ENCODE measurements at regions not wholly inside any gene's neighbourhood (a gene's known extent, or its start where the extent isn't known, plus 50 kb on each side); places are given as distances from the start of the nearest gene placed in this dataset.

- Histone ChIP-seq H3K36me3 (ENCODE audit: insufficient read depth, low read length) (no peaks in the 10 kb centered on the region), H3K9ac (ENCODE audit: low read length) (no peak overlapping the region), H3K4me1 (ENCODE audit: insufficient read depth, low read length) (peaks cover 19% of the 10 kb centered on the region), H3K4me3 (ENCODE audit: low read depth in 1 of 2, low read length in 2 of 2) (no peak overlapping the region), H3K9me3 (ENCODE audit: low read length) (no peaks in the 10 kb centered on the region), H3K27me3 (ENCODE audit: control insufficient read depth in 1 of 2, insufficient read depth in 2 of 2, low read length in 2 of 2) (no peaks in the 10 kb centered on the region), H3K27ac (ENCODE audit: low read depth, low read length) (no peak overlapping the region)
Observed at GRCh38 chr5:125587631-125588030, 835.6 kb upstream of the GRAMD2B start.

GRCh38 chr5:125592856-125593255, 830.4 kb upstream of the GRAMD2B start:
- no peaks in the 10 kb centered on the region for H3K4me1 ChIP-seq (ENCODE audit: insufficient read depth, low read length)
- H3K9ac ChIP-seq (ENCODE audit: low read length): no peak overlapping the region
- H3K27ac ChIP-seq (ENCODE audit: low read depth, low read length): no peak overlapping the region
- H3K4me3 ChIP-seq (ENCODE audit: low read depth in 1 of 2, low read length in 2 of 2): no peak overlapping the region
- no peaks in the 10 kb centered on the region for H3K36me3 ChIP-seq (ENCODE audit: insufficient read depth, low read length)
- H3K27me3 ChIP-seq (ENCODE audit: control insufficient read depth in 1 of 2, insufficient read depth in 2 of 2, low read length in 2 of 2): no peaks in the 10 kb centered on the region
- no peaks in the 10 kb centered on the region for H3K9me3 ChIP-seq (ENCODE audit: low read length)

GRCh38 chr5:125595095-125595494, 828.1 kb upstream of the GRAMD2B start:
- Histone ChIP-seq H3K27me3 (ENCODE audit: control insufficient read depth in 1 of 2, insufficient read depth in 2 of 2, low read length in 2 of 2) (no peaks in the 10 kb centered on the region), H3K36me3 (ENCODE audit: insufficient read depth, low read length) (no peaks in the 10 kb centered on the region), H3K9me3 (ENCODE audit: low read length) (no peaks in the 10 kb centered on the region), H3K4me1 (ENCODE audit: insufficient read depth, low read length) (no peaks in the 10 kb centered on the region), H3K4me3 (ENCODE audit: low read depth in 1 of 2, low read length in 2 of 2) (no peak overlapping the region), H3K9ac (ENCODE audit: low read length) (no peak overlapping the region), H3K27ac (ENCODE audit: low read depth, low read length) (no peak overlapping the region)

GRCh38 chr5:125595845-125596244, 827.4 kb upstream of the GRAMD2B start:
- Histone ChIP-seq H3K27me3 (ENCODE audit: control insufficient read depth in 1 of 2, insufficient read depth in 2 of 2, low read length in 2 of 2) (no peaks in the 10 kb centered on the region), H3K9me3 (ENCODE audit: low read length) (no peaks in the 10 kb centered on the region), H3K4me3 (ENCODE audit: low read depth in 1 of 2, low read length in 2 of 2) (no peak overlapping the region), H3K36me3 (ENCODE audit: insufficient read depth, low read length) (no peaks in the 10 kb centered on the region), H3K27ac (ENCODE audit: low read depth, low read length) (no peak overlapping the region), H3K4me1 (ENCODE audit: insufficient read depth, low read length) (no peaks in the 10 kb centered on the region), H3K9ac (ENCODE audit: low read length) (no peak overlapping the region)

DNA sequence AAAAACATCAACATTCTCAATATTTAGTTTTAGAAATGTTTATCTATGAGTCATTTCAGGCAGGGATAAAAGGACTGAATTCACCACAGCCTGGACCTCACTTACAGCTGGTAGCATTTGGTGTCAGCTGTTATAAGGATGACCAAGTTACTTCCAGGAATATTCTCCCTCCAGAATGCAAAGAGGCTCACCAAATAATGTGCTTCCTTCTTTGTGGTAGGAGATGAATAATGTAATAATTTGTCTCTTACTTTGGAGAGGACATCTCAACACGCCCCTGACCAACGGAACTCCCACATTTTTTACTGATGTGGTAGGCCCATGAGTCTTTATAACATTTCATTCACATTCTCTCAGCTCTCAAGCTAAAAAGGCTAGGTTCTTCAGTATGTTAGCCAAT, 825.9 kb upstream of the GRAMD2B start:
- Histone ChIP-seq H3K27me3 (ENCODE audit: control insufficient read depth in 1 of 2, insufficient read depth in 2 of 2, low read length in 2 of 2) (no peaks in the 10 kb centered on the region), H3K9me3 (ENCODE audit: low read length) (no peaks in the 10 kb centered on the region), H3K9ac (ENCODE audit: low read length) (no peak overlapping the region), H3K4me1 (ENCODE audit: insufficient read depth, low read length) (no peaks in the 10 kb centered on the region), H3K27ac (ENCODE audit: low read depth, low read length) (no peak overlapping the region), H3K36me3 (ENCODE audit: insufficient read depth, low read length) (no peaks in the 10 kb centered on the region), H3K4me3 (ENCODE audit: low read depth in 1 of 2, low read length in 2 of 2) (no peak overlapping the region)

DNA sequence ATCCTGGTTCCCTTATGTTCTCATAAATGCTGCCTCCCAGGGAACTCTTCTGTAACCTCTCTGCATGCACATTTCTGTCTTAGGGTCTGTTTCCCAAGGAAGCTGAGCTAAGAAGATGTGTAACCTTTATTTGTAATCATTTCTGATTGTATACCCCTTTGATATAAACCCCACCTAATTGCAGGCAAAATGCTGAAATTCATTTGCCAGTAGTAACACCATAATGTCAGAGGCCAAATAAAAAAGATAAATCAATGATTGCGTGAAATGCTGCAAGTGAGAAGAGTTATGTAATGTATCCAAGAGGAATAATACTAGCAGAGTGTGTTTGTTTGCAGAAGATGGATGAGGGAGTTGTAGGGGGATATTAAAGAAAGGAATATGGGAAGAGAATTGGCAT, 822.6 kb upstream of the GRAMD2B start:
- Histone ChIP-seq H3K9ac (ENCODE audit: low read length) (no peak overlapping the region), H3K27ac (ENCODE audit: low read depth, low read length) (no peak overlapping the region), H3K9me3 (ENCODE audit: low read length) (no peaks in the 10 kb centered on the region), H3K27me3 (ENCODE audit: control insufficient read depth in 1 of 2, insufficient read depth in 2 of 2, low read length in 2 of 2) (no peaks in the 10 kb centered on the region), H3K4me1 (ENCODE audit: insufficient read depth, low read length) (no peaks in the 10 kb centered on the region), H3K4me3 (ENCODE audit: low read depth in 1 of 2, low read length in 2 of 2) (no peak overlapping the region), H3K36me3 (ENCODE audit: insufficient read depth, low read length) (no peaks in the 10 kb centered on the region)

DNA sequence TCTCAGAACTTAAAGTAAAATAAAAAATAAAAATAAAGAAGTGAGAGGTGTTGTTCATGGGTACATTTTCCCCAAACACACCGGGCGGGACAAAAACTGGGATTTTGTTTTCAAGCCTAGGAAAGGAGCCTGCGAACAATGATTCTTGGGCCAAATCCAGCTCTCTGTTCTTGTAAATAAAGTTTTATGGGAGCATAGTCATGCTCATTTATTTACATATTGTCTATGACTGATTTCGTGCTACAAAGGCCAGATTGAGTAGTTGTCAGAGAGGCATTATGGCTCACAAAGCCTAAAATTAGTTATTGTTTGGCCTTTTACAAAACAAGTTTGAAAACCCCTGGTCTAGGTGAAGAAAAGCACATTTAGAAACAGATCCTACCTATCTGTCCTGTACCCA, 821.0 kb upstream of the GRAMD2B start:
- H3K9me3 ChIP-seq (ENCODE audit: low read length): no peaks in the 10 kb centered on the region
- H3K4me1 ChIP-seq (ENCODE audit: insufficient read depth, low read length): no peaks in the 10 kb centered on the region
- no peaks in the 10 kb centered on the region for H3K27me3 ChIP-seq (ENCODE audit: control insufficient read depth in 1 of 2, insufficient read depth in 2 of 2, low read length in 2 of 2)
- no peak overlapping the region for H3K27ac ChIP-seq (ENCODE audit: low read depth, low read length)
- no peaks in the 10 kb centered on the region for H3K36me3 ChIP-seq (ENCODE audit: insufficient read depth, low read length)
- H3K9ac ChIP-seq (ENCODE audit: low read length): no peak overlapping the region
- no peak overlapping the region for H3K4me3 ChIP-seq (ENCODE audit: low read depth in 1 of 2, low read length in 2 of 2)

GRCh38 chr5:125603321-125603720, 819.9 kb upstream of the GRAMD2B start:
- Histone ChIP-seq H3K36me3 (ENCODE audit: insufficient read depth, low read length) (no peaks in the 10 kb centered on the region), H3K9me3 (ENCODE audit: low read length) (no peaks in the 10 kb centered on the region), H3K27ac (ENCODE audit: low read depth, low read length) (no peak overlapping the region), H3K27me3 (ENCODE audit: control insufficient read depth in 1 of 2, insufficient read depth in 2 of 2, low read length in 2 of 2) (no peaks in the 10 kb centered on the region), H3K4me1 (ENCODE audit: insufficient read depth, low read length) (no peaks in the 10 kb centered on the region), H3K4me3 (ENCODE audit: low read depth in 1 of 2, low read length in 2 of 2) (no peak overlapping the region), H3K9ac (ENCODE audit: low read length) (no peak overlapping the region)

GRCh38 chr5:125604104-125604503, 819.1 kb upstream of the GRAMD2B start:
- no peak overlapping the region for H3K4me3 ChIP-seq (ENCODE audit: low read depth in 1 of 2, low read length in 2 of 2)
- no peak overlapping the region for H3K9ac ChIP-seq (ENCODE audit: low read length)
- no peaks in the 10 kb centered on the region for H3K27me3 ChIP-seq (ENCODE audit: control insufficient read depth in 1 of 2, insufficient read depth in 2 of 2, low read length in 2 of 2)
- H3K4me1 ChIP-seq (ENCODE audit: insufficient read depth, low read length): no peaks in the 10 kb centered on the region
- no peaks in the 10 kb centered on the region for H3K36me3 ChIP-seq (ENCODE audit: insufficient read depth, low read length)
- H3K9me3 ChIP-seq (ENCODE audit: low read length): no peaks in the 10 kb centered on the region
- no peak overlapping the region for H3K27ac ChIP-seq (ENCODE audit: low read depth, low read length)

DNA sequence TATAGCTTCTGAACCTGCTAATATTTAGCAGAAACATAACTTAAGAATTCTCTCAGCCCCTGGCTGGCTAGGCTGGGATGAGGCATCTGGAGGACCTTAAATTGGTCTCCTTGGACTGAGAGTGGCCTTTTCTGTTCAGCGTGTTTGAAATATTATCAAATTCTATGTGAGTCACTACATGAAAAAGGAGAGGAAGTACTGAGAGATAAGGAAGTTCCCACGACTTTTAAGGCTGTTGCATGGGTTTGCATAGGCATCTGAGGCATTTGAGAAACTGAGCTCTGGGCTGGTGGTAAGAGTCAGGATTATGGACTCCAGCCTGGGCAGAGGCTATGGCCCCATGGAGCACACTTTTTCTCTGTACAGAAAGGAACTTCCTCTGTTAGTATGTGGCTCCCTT, 816.2 kb upstream of the GRAMD2B start:
- H3K9ac ChIP-seq (ENCODE audit: low read length): no peak overlapping the region
- no peaks in the 10 kb centered on the region for H3K27me3 ChIP-seq (ENCODE audit: control insufficient read depth in 1 of 2, insufficient read depth in 2 of 2, low read length in 2 of 2)
- H3K9me3 ChIP-seq (ENCODE audit: low read length): no peaks in the 10 kb centered on the region
- H3K27ac ChIP-seq (ENCODE audit: low read depth, low read length): no peak overlapping the region
- no peaks in the 10 kb centered on the region for H3K4me1 ChIP-seq (ENCODE audit: insufficient read depth, low read length)
- H3K36me3 ChIP-seq (ENCODE audit: insufficient read depth, low read length): no peaks in the 10 kb centered on the region
- no peak overlapping the region for H3K4me3 ChIP-seq (ENCODE audit: low read depth in 1 of 2, low read length in 2 of 2)

DNA sequence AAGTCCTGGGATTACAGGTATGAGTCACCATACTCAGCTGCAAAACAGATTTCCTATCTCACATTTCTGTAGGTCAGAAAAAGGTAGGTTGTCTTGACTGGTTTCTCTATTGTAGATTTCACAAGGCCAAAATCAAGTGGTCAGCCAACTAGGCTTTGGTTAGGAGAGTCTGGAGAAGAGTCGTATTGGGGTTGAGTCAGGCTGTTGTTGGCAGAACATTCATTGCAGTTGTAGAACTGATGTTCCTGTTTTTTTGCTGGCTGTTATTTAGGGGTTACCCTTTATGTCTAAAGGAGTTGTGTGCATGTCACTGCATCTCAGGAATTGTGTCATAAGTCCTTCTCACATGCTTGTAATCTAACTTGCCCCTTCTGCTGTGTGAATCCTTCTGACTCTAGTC, 814.2 kb upstream of the GRAMD2B start:
- Histone ChIP-seq H3K36me3 (ENCODE audit: insufficient read depth, low read length) (no peaks in the 10 kb centered on the region), H3K4me1 (ENCODE audit: insufficient read depth, low read length) (peaks cover 3% of the 10 kb centered on the region), H3K27me3 (ENCODE audit: control insufficient read depth in 1 of 2, insufficient read depth in 2 of 2, low read length in 2 of 2) (no peaks in the 10 kb centered on the region), H3K9me3 (ENCODE audit: low read length) (no peaks in the 10 kb centered on the region), H3K27ac (ENCODE audit: low read depth, low read length) (no peak overlapping the region), H3K9ac (ENCODE audit: low read length) (no peak overlapping the region), H3K4me3 (ENCODE audit: low read depth in 1 of 2, low read length in 2 of 2) (no peak overlapping the region)

GRCh38 chr5:125610892-125611291, 812.3 kb upstream of the GRAMD2B start:
- Histone ChIP-seq H3K4me1 (ENCODE audit: insufficient read depth, low read length) (peaks cover 3% of the 10 kb centered on the region), H3K9ac (ENCODE audit: low read length) (no peak overlapping the region), H3K27ac (ENCODE audit: low read depth, low read length) (no peak overlapping the region), H3K9me3 (ENCODE audit: low read length) (no peaks in the 10 kb centered on the region), H3K36me3 (ENCODE audit: insufficient read depth, low read length) (no peaks in the 10 kb centered on the region), H3K4me3 (ENCODE audit: low read depth in 1 of 2, low read length in 2 of 2) (no peak overlapping the region), H3K27me3 (ENCODE audit: control insufficient read depth in 1 of 2, insufficient read depth in 2 of 2, low read length in 2 of 2) (no peaks in the 10 kb centered on the region)

All from muscle layer of colon (tissue), 2 donors.